ENCODE measurements at regions not wholly inside any gene's neighbourhood (a gene's known extent, or its start where the extent isn't known, plus 50 kb on each side); places are given as distances from the start of the nearest gene placed in this dataset.

DNA sequence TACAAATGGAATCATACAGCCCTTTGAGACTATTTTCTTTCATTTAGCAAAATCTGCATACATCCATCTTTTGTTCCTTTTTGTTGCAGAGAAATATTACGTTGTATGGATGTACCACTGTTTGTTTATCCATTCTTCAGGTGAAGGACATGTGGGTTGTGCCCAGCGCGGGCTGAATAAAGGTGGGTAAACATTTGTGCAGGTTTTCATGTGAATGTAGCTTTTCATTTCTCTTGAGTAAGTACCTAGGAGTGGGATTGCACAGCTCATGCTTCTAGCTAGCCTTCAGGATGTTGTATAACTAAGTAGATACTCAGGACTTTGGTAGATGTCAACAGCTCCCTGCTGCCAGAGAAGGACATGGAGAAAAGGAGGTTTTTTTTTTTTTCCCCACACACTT is 50.6 kb upstream of the SPRED2 start (continued):
- no peak for TF ChIP-seq NFKB2 (CRISPR knock-in tag; IDR thresholded peaks at IDR 0.05; ENCODE audit: borderline replicate concordance)
- no peak for TF ChIP-seq RFX5 (IDR thresholded peaks at IDR 0.05; ENCODE audit: low read depth, low read length)
- TF ChIP-seq KDM4B (CRISPR knock-in tag; IDR thresholded peaks at IDR 0.05) = peak; percentile 72; the same call in 1 of the 2 replicates
- no peak for TF ChIP-seq ZBTB1 (CRISPR knock-in tag; IDR thresholded peaks at IDR 0.05; ENCODE audit: borderline replicate concordance)
- no peak for TF ChIP-seq ZNF460 (CRISPR knock-in tag; IDR thresholded peaks at IDR 0.05; ENCODE audit: borderline replicate concordance)
- TF ChIP-seq, protein P1, sequence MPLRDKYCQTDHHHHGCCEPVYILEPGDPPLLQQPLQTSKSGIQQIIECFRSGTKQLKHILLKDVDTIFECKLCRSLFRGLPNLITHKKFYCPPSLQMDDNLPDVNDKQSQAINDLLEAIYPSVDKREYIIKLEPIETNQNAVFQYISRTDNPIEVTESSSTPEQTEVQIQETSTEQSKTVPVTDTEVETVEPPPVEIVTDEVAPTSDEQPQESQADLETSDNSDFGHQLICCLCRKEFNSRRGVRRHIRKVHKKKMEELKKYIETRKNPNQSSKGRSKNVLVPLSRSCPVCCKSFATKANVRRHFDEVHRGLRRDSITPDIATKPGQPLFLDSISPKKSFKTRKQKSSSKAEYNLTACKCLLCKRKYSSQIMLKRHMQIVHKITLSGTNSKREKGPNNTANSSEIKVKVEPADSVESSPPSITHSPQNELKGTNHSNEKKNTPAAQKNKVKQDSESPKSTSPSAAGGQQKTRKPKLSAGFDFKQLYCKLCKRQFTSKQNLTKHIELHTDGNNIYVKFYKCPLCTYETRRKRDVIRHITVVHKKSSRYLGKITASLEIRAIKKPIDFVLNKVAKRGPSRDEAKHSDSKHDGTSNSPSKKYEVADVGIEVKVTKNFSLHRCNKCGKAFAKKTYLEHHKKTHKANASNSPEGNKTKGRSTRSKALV (CRISPR knock-in tag; IDR thresholded peaks at IDR 0.05) = no peak
- TF ChIP-seq ARHGAP35 (CRISPR knock-in tag; IDR thresholded peaks at IDR 0.05; ENCODE audit: borderline replicate concordance) = no peak
- TF ChIP-seq, protein P2, sequence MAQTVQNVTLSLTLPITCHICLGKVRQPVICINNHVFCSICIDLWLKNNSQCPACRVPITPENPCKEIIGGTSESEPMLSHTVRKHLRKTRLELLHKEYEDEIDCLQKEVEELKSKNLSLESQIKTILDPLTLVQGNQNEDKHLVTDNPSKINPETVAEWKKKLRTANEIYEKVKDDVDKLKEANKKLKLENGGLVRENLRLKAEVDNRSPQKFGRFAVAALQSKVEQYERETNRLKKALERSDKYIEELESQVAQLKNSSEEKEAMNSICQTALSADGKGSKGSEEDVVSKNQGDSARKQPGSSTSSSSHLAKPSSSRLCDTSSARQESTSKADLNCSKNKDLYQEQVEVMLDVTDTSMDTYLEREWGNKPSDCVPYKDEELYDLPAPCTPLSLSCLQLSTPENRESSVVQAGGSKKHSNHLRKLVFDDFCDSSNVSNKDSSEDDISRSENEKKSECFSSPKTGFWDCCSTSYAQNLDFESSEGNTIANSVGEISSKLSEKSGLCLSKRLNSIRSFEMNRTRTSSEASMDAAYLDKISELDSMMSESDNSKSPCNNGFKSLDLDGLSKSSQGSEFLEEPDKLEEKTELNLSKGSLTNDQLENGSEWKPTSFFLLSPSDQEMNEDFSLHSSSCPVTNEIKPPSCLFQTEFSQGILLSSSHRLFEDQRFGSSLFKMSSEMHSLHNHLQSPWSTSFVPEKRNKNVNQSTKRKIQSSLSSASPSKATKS (CRISPR knock-in tag; IDR thresholded peaks at IDR 0.05) = no peak
- TF ChIP-seq ATF7-NPFF (CRISPR knock-in tag; IDR thresholded peaks at IDR 0.05; ENCODE audit: low read depth) = no peak
- TF ChIP-seq, protein P3, sequence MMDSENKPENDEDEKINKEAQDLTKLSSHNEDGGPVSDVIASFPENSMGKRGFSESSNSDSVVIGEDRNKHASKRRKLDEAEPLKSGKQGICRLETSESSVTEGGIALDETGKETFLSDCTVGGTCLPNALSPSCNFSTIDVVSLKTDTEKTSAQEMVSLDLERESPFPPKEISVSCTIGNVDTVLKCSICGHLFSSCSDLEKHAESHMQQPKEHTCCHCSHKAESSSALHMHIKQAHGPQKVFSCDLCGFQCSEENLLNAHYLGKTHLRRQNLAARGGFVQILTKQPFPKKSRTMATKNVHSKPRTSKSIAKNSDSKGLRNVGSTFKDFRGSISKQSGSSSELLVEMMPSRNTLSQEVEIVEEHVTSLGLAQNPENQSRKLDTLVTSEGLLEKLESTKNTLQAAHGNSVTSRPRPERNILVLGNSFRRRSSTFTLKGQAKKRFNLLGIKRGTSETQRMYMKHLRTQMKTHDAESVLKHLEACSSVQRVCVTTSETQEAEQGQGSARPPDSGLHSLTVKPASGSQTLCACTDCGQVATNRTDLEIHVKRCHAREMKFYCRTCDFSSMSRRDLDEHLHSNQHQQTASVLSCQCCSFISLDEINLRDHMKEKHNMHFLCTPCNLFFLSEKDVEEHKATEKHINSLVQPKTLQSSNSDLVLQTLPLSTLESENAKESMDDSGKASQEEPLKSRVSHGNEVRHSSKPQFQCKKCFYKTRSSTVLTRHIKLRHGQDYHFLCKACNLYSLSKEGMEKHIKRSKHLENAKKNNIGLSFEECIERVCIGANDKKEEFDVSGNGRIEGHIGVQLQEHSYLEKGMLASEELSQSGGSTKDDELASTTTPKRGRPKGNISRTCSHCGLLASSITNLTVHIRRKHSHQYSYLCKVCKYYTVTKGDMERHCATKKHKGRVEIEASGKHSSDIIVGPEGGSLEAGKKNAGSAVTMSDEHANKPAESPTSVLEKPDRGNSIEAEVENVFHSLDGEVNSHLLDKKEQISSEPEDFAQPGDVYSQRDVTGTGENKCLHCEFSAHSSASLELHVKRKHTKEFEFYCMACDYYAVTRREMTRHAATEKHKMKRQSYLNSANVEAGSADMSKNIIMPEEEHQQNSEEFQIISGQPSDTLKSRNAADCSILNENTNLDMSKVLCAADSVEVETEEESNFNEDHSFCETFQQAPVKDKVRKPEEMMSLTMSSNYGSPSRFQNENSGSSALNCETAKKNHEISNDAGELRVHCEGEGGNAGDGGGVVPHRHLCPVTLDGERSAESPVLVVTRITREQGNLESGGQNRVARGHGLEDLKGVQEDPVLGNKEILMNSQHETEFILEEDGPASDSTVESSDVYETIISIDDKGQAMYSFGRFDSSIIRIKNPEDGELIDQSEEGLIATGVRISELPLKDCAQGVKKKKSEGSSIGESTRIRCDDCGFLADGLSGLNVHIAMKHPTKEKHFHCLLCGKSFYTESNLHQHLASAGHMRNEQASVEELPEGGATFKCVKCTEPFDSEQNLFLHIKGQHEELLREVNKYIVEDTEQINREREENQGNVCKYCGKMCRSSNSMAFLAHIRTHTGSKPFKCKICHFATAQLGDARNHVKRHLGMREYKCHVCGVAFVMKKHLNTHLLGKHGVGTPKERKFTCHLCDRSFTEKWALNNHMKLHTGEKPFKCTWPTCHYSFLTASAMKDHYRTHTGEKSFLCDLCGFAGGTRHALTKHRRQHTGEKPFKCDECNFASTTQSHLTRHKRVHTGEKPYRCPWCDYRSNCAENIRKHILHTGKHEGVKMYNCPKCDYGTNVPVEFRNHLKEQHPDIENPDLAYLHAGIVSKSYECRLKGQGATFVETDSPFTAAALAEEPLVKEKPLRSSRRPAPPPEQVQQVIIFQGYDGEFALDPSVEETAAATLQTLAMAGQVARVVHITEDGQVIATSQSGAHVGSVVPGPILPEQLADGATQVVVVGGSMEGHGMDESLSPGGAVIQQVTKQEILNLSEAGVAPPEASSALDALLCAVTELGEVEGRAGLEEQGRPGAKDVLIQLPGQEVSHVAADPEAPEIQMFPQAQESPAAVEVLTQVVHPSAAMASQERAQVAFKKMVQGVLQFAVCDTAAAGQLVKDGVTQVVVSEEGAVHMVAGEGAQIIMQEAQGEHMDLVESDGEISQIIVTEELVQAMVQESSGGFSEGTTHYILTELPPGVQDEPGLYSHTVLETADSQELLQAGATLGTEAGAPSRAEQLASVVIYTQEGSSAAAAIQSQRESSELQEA (CRISPR knock-in tag; IDR thresholded peaks at IDR 0.05; ENCODE audit: not compliant biosample characterization) = no peak
- TF ChIP-seq, protein P4, sequence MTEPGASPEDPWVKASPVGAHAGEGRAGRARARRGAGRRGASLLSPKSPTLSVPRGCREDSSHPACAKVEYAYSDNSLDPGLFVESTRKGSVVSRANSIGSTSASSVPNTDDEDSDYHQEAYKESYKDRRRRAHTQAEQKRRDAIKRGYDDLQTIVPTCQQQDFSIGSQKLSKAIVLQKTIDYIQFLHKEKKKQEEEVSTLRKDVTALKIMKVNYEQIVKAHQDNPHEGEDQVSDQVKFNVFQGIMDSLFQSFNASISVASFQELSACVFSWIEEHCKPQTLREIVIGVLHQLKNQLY (CRISPR knock-in tag; IDR thresholded peaks at IDR 0.05) = 0 out of 2 replicates have a peak, but pooled peaks have one; percentile 51
- TF ChIP-seq RORA (CRISPR knock-in tag; IDR thresholded peaks at IDR 0.05) = no peak
- no peak for TF ChIP-seq ZBTB42 (CRISPR knock-in tag; IDR thresholded peaks at IDR 0.05)
- TF ChIP-seq ZNF879 (CRISPR knock-in tag; IDR thresholded peaks at IDR 0.05) = no peak
- TF ChIP-seq ZKSCAN5 (CRISPR knock-in tag; IDR thresholded peaks at IDR 0.05) = no peak
- TF ChIP-seq ZNF746 (CRISPR knock-in tag; IDR thresholded peaks at IDR 0.05) = no peak
- TF ChIP-seq, protein P5, sequence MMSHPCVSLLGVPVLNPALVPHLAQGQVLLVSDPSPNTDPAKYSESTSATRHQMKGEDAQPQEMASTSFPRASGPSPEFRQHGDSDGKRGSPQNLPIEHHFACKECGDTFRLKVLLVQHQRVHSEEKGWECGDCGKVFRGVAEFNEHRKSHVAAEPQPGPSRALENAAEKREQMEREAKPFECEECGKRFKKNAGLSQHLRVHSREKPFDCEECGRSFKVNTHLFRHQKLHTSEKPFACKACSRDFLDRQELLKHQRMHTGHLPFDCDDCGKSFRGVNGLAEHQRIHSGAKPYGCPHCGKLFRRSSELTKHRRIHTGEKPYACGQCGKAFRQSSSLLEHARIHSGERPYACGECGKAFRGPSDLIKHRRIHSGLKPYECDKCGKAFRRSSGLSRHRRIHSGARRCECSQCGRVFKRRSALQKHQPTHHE (CRISPR knock-in tag; IDR thresholded peaks at IDR 0.05; ENCODE audit: borderline replicate concordance) = no peak
